EH (cell line): ENCODE measurements at regions not wholly inside any gene's neighbourhood (a gene's known extent, or its start where the extent isn't known, plus 50 kb on each side); places are given as distances from the start of the nearest gene placed in this dataset.

ENCODE experiments used
- DNase-seq: peaks from one replicate; pipeline ENCODE4 v3.0.0-alpha.2; 2015; ENCODE audit warnings: low read depth

DNA sequence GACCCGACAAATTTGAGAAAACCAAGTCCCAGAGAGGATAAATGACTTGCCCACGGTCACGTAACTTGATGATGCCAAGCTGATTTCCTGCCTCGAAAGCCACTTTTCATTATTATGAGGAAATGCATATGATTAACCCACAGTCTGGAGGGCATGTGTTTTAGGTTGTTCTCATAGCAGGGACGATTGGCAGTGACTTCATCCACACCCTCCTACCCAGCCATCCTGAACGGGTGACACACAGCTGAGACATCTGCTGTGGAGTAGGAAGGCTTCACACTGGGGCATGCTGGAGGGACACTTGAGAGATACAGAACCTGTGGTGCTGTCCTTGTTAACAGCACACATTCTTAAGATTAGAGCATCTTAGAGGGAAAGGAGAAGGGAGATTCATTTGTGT is 65.4 kb upstream of the WDFY2 start:
- peak; percentile 71 for DNase-seq

DNA sequence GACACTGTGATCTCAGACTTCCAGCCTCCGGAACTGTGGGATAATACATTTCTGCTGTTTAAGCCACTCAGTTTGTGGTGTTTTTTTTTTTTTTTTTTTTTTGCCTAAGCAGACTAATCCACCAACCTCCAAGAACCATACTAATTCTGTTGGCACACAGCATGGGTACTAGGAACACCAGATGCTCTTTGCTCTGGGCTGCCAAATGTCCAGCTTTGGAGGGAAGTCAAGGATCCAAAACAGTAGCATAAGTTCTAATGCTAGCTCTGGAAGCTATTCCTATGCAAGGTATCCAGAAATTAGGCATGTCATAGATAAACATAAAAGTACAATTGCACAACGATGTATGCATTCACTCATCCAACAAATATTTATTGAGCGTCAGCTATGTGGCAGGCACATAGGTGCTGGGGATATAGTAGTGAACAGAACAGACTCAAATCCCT is 64.5 kb upstream of the WDFY2 start:
- peak; percentile 66 for DNase-seq

GRCh38 chr13:51520524-51520923 is 63.7 kb upstream of the WDFY2 start:
- peak; percentile 80 for DNase-seq

DNA sequence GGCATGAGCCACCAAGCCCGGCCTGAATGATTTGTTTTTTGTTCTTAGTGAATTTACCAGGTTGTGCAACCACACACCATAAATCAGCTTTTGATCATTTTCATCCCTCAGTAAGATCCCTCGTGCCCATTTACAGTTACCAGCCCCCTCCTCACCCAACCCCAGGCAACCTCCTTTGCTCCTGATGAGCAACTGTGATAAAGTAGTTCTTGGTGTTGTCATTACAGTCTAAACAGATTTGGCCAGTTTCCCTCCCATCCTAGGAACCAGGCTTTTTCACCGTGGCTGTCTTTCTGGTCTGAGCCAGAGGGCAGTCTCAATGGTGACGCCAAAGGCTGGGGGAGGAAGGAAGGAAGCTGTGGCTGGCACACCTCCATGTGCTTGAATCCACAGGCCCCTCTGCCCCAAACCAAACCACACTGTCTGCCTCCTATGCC is 61.2 kb upstream of the WDFY2 start:
- peak; percentile 81 for DNase-seq

- peak; percentile 82 for DNase-seq
Observed at GRCh38 chr13:51524312-51524711, 60.0 kb upstream of the WDFY2 start.

DNA sequence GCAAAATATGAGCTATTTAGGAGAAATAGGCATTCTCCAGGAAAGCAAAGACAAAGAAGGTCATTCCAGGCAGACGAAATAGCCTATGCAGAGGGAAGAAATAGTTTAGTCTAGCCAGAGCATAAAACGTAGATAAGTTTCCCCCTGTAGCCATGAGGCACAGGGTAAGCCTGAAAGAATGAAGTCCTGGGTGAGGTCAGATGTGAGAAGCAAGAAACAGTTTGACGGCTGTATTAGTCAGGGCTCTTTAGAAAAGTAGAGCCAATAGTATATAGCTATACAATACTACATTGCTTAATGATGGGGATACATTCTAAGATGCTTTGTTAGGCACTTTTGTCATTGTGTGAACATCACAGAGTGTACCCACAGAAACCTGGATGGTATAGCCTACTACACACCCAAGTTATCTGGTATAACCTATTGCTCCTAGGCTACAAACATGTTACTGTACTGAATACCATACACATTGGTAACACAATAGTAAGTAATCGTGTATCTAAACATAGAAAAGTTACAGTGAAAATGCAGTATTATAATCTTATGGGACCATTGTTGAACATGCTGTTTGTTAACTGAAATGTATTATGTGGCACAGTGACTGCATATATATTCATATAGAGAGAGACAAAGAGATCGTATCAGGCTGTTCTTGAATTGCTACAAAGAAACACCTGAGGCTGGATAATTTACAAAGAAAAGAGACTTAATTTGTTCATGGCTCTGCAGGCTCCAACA is 59.3 kb upstream of the WDFY2 start:
- peak; percentile 82 for DNase-seq

DNA sequence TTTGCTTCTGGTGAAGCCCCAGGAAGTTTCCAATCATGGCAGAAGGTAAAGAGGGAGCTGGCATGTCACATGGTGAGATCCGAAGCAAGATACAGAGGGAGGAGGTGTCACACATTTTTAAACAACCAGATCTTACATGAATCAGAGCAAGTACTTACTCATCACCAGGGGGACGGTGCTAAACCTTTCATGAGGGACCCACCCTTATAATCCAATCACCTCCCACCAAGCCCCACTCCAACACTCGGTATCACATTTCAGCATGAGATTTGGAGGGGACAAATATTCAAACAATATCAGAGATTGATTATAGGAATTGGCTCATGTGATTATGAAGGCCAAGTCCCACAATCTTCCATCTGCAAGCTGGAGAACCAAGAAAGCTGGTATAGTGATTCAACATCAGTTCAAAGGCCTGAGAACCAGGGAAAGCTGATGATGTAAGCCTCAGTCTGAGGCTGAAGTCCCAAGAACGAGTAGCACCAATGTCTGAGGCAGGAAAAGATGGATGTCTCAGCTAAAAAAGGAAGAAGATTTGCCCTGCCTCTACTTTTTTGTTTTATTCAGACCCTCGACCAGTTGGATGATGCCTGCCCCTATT is 58.6 kb upstream of the WDFY2 start:
- peak; percentile 59 for DNase-seq

- DNase-seq: no peak
Observed at GRCh38 chr13:51526202-51526601, 58.1 kb upstream of the WDFY2 start.

- peak; percentile 4 for DNase-seq
Observed at GRCh38 chr13:51532736-51533197, 51.5 kb upstream of the WDFY2 start.

- peak; percentile 13 for DNase-seq
Observed at GRCh38 chr13:51534041-51534817, 50.0 kb upstream of the WDFY2 start.
